ENCODE measurements at regions not wholly inside any gene's neighbourhood (a gene's known extent, or its start where the extent isn't known, plus 50 kb on each side); places are given as distances from the start of the nearest gene placed in this dataset.

- no peak for DNase-seq
Measured at GRCh38 chr2:56444339-56444738, 260.5 kb downstream of the CCDC85A start.

GRCh38 chr2:56448403-56449001, 264.7 kb downstream of the CCDC85A start:
- DNase-seq, result no peak

GRCh38 chr2:56449002-56449431, 265.2 kb downstream of the CCDC85A start:
- DNase-seq, result no peak

GRCh38 chr2:56449449-56449860, 265.7 kb downstream of the CCDC85A start:
- no peak for DNase-seq

- no peak for DNase-seq
Measured at GRCh38 chr2:56450047-56450446, 266.3 kb downstream of the CCDC85A start.

GRCh38 chr2:56450772-56451171, 267.0 kb downstream of the CCDC85A start:
- DNase-seq, result no peak

GRCh38 chr2:56455642-56456041, 271.9 kb downstream of the CCDC85A start:
- no peak for DNase-seq

GRCh38 chr2:56456791-56457190, 273.0 kb downstream of the CCDC85A start:
- no peak for DNase-seq

GRCh38 chr2:56460508-56460907, 276.7 kb downstream of the CCDC85A start:
- no peak for DNase-seq

GRCh38 chr2:56464066-56464465, 280.3 kb downstream of the CCDC85A start:
- DNase-seq, result no peak

GRCh38 chr2:56464613-56465012, 280.8 kb downstream of the CCDC85A start:
- no peak for DNase-seq

- DNase-seq, result no peak
Measured at GRCh38 chr2:56465491-56465890, 281.7 kb downstream of the CCDC85A start.

GRCh38 chr2:56473524-56473923, 289.7 kb downstream of the CCDC85A start:
- no peak for DNase-seq

- DNase-seq, result no peak
Measured at GRCh38 chr2:56474412-56475158, 290.8 kb downstream of the CCDC85A start.

- no peak for DNase-seq
Measured at GRCh38 chr2:56475191-56475590, 291.4 kb downstream of the CCDC85A start.

- DNase-seq, result no peak
Measured at GRCh38 chr2:56476509-56477071, 292.8 kb downstream of the CCDC85A start.

GRCh38 chr2:56478027-56478426, 294.2 kb downstream of the CCDC85A start:
- no peak for DNase-seq

- DNase-seq, result no peak
Measured at GRCh38 chr2:56483081-56483480, 299.3 kb downstream of the CCDC85A start.

GRCh38 chr2:56484906-56485305, 301.1 kb downstream of the CCDC85A start:
- DNase-seq, result no peak

- no peak for DNase-seq
Measured at GRCh38 chr2:56500317-56500716, 316.5 kb downstream of the CCDC85A start.

- DNase-seq, result no peak
Measured at GRCh38 chr2:56502616-56503015, 318.8 kb downstream of the CCDC85A start.

GRCh38 chr2:56505885-56506284, 322.1 kb downstream of the CCDC85A start:
- no peak for DNase-seq

- DNase-seq, result no peak
Measured at GRCh38 chr2:56508662-56509061, 324.9 kb downstream of the CCDC85A start.

GRCh38 chr2:56510610-56511009, 326.8 kb downstream of the CCDC85A start:
- DNase-seq, result no peak

All from activated gamma-delta T cell (primary cell).